Left lung (tissue), 4 donors: ENCODE measurements at regions not wholly inside any gene's neighbourhood (a gene's known extent, or its start where the extent isn't known, plus 50 kb on each side); places are given as distances from the start of the nearest gene placed in this dataset.

Source experiments
- ATAC-seq: fragments of 200-7000 bp; cut with Tn5 transposase; one replicate; pipeline ENCODE4 v1.9.1; 2020; ENCODE audit warnings: moderate library complexity
- DNase-seq, 4 donors: peaks; one replicate each; pipeline ENCODE4 v3.0.0-alpha.2; 2013 to 2020
- H3K27ac ChIP-seq, 2 donors: fragments of 200-600 bp; sonication (generic) in 1 of 2; one replicate each; pipeline versions ENCODE4 v1.5.0 to v1.8.0; 2020 to 2021
- H3K27me3 ChIP-seq, 2 donors: fragments of 200-600 bp; sonication (generic) in 1 of 2; one replicate each; pipeline versions ENCODE4 v1.5.0 to v1.8.0; 2020 to 2021
- H3K36me3 ChIP-seq, 2 donors: fragments of 200-600 bp; sonication (generic) in 1 of 2; one replicate each; pipeline versions ENCODE4 v1.5.0 to v1.8.0; 2020 to 2021
- H3K4me1 ChIP-seq, 2 donors: fragments of 200-600 bp; one replicate each; pipeline ENCODE4 v1.8.0; 2021
- H3K4me3 ChIP-seq, 2 donors: fragments of 200-600 bp; sonication (generic) in 1 of 2; one replicate each; pipeline versions ENCODE4 v1.5.0 to v1.8.0; 2020 to 2021; ENCODE audit warnings: mild to moderate bottlenecking in 1 of 2
- H3K9me3 ChIP-seq, 2 donors: fragments of 200-600 bp; sonication (generic) in 1 of 2; one replicate each; pipeline versions ENCODE4 v1.5.0 to v1.8.0; 2020 to 2021
- CTCF ChIP-seq, 2 donors: fragments of 200-600 bp; sonication (generic) in 1 of 2; IDR thresholded peaks; one replicate each; pipeline versions ENCODE4 v1.5.0 to v1.8.0; 2021; ENCODE audit warnings: antibody characterized with exemption in 2 of 2
- intact Hi-C, 2 donors: fragments of 100-400 bp; cut with DNase I; formaldehyde crosslinking; loops; one replicate each; pipeline versions ENCODE4 v1.11.2 to v1.14.2; 2022
- donor health status: DM: no; HTN: yes; CAD: no.
- donor health status: DM: no; HTN: no; CAD: no.

- no peaks in the 10 kb centered on the region for H3K36me3 ChIP-seq
- ATAC-seq, result peak; percentile 42
- H3K4me1 ChIP-seq, result no peaks in the 10 kb centered on the region
- H3K9me3 ChIP-seq, result peaks cover 0 to 5% of the 10 kb centered on the region in 2 donors
- intact Hi-C loops, result no loop called here
- H3K27ac ChIP-seq, result peak overlapping the region; percentile 6 to 58
- H3K4me3 ChIP-seq, result no peak overlapping the region
- no peak for DNase-seq
- no peaks in the 10 kb centered on the region for H3K27me3 ChIP-seq
- TF ChIP-seq CTCF (IDR thresholded peaks at IDR 0.05), result no peak
Observed at GRCh38 chr5:93186076-93186682, 394.8 kb downstream of the NR2F1-AS1 start.

- H3K27me3 ChIP-seq, result no peaks in the 10 kb centered on the region
- H3K9me3 ChIP-seq, result peaks cover 0 to 5% of the 10 kb centered on the region in 2 donors
- DNase-seq (no peak), ATAC-seq (no peak)
- intact Hi-C loops, result no loop called here
- H3K4me3 ChIP-seq, result no peak overlapping the region
- H3K36me3 ChIP-seq, result no peaks in the 10 kb centered on the region
- H3K4me1 ChIP-seq, result no peaks in the 10 kb centered on the region
- TF ChIP-seq CTCF (IDR thresholded peaks at IDR 0.05), result no peak
- H3K27ac ChIP-seq, result no peak overlapping the region
Observed at GRCh38 chr5:93184041-93184440, 397.0 kb downstream of the NR2F1-AS1 start.

- DNase-seq (no peak), ATAC-seq (no peak)
Observed at GRCh38 chr5:93179466-93179865, 401.6 kb downstream of the NR2F1-AS1 start.

DNA sequence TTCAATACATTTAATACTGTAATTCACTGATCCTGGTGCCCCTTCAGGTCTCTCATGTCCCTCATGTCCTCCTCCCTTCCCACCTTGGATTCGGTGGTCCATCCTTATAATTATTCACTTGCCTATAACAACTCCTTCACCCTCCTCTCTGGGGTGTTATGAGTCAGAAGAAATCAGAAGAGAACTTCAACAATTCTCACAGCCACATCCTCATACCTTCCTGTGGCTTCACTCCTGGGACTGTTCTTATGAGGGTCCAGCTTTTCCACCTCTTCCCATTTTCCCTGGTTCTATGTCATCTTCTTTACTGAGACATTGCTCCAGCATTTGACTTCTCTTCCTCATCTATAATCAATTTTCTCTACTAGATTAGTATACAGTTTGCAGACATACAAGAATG, 406.1 kb downstream of the NR2F1-AS1 start:
- intact Hi-C loops, result no loop called here

More at GRCh38 chr5:93179466-93179865, 401.6 kb downstream of the NR2F1-AS1 start:
- no peak overlapping the region for H3K27ac ChIP-seq
- peaks cover 0 to 4% of the 10 kb centered on the region in 2 donors for H3K9me3 ChIP-seq
- H3K4me1 ChIP-seq, result no peaks in the 10 kb centered on the region
- no peaks in the 10 kb centered on the region for H3K27me3 ChIP-seq
- intact Hi-C loops, result no loop called here
- no peak for TF ChIP-seq CTCF (IDR thresholded peaks at IDR 0.05)
- no peak overlapping the region for H3K4me3 ChIP-seq
- no peaks in the 10 kb centered on the region for H3K36me3 ChIP-seq

GRCh38 chr5:93165559-93165958, 415.5 kb downstream of the NR2F1-AS1 start:
- Histone ChIP-seq H3K27ac (no peak overlapping the region), H3K9me3 (peaks cover 0 to 5% of the 10 kb centered on the region in 2 donors)

More for the DNA sequence above, 406.1 kb downstream of the NR2F1-AS1 start:
- ATAC-seq (no peak), DNase-seq (no peak)
- Histone ChIP-seq H3K4me1 (no peaks in the 10 kb centered on the region), H3K27ac (no peak overlapping the region), H3K36me3 (no peaks in the 10 kb centered on the region), H3K4me3 (no peak overlapping the region), H3K9me3 (peaks cover 0 to 11% of the 10 kb centered on the region in 2 donors), H3K27me3 (no peaks in the 10 kb centered on the region)
- no peak for TF ChIP-seq CTCF (IDR thresholded peaks at IDR 0.05)

More at GRCh38 chr5:93165559-93165958, 415.5 kb downstream of the NR2F1-AS1 start:
- no peaks in the 10 kb centered on the region for H3K36me3 ChIP-seq
- peaks cover 0 to 8% of the 10 kb centered on the region in 2 donors for H3K4me1 ChIP-seq
- DNase-seq, result no peak
- H3K4me3 ChIP-seq, result no peak overlapping the region
- ATAC-seq, result no peak
- no peaks in the 10 kb centered on the region for H3K27me3 ChIP-seq
- intact Hi-C loops, result no loop called here
- TF ChIP-seq CTCF (IDR thresholded peaks at IDR 0.05), result no peak
